Suppressor macrophage treated with lipopolysaccharide for 1 hour (primary cell): ENCODE measurements at regions not wholly inside any gene's neighbourhood (a gene's known extent, or its start where the extent isn't known, plus 50 kb on each side); places are given as distances from the start of the nearest gene placed in this dataset.

Experiments used
- DNase-seq, 3 donors: peaks; one replicate each; pipeline ENCODE4 v3.0.0-alpha.2; 2020 to 2022

- DNase-seq = no peak
These were observed 609.1 kb upstream of the IGFBP3 start for GRCh38 chr7:46530081-46530750.

- DNase-seq = no peak
These were observed 606.3 kb upstream of the IGFBP3 start for GRCh38 chr7:46527360-46527759.

- no peak for DNase-seq
These were observed 604.8 kb upstream of the IGFBP3 start for GRCh38 chr7:46525876-46526275.

GRCh38 chr7:46524350-46524749, 603.3 kb upstream of the IGFBP3 start:
- no peak for DNase-seq

- no peak for DNase-seq
These were observed 601.4 kb upstream of the IGFBP3 start for GRCh38 chr7:46522354-46522906.

- DNase-seq = no peak
These were observed 597.6 kb upstream of the IGFBP3 start for GRCh38 chr7:46518713-46519112.

- no peak for DNase-seq
These were observed 594.9 kb upstream of the IGFBP3 start for GRCh38 chr7:46515844-46516590.

- no peak for DNase-seq
These were observed 592.4 kb upstream of the IGFBP3 start for GRCh38 chr7:46513447-46513848.

- no peak for DNase-seq
These were observed 591.9 kb upstream of the IGFBP3 start for GRCh38 chr7:46512891-46513413.

- DNase-seq = no peak
These were observed 590.6 kb upstream of the IGFBP3 start for GRCh38 chr7:46511442-46512215.

- DNase-seq = no peak
These were observed 587.5 kb upstream of the IGFBP3 start for GRCh38 chr7:46508583-46508982.

GRCh38 chr7:46507560-46507959, 586.5 kb upstream of the IGFBP3 start:
- no peak for DNase-seq

- no peak for DNase-seq
These were observed 573.4 kb upstream of the IGFBP3 start for GRCh38 chr7:46494441-46494840.

GRCh38 chr7:46494028-46494427, 573.0 kb upstream of the IGFBP3 start:
- DNase-seq = no peak

- no peak for DNase-seq
These were observed 572.1 kb upstream of the IGFBP3 start for GRCh38 chr7:46493196-46493595.

GRCh38 chr7:46492466-46492865, 571.4 kb upstream of the IGFBP3 start:
- no peak for DNase-seq

- DNase-seq = no peak
These were observed 569.3 kb upstream of the IGFBP3 start for GRCh38 chr7:46490406-46490805.

GRCh38 chr7:46489106-46489505, 568.0 kb upstream of the IGFBP3 start:
- DNase-seq = no peak

- no peak for DNase-seq
These were observed 567.5 kb upstream of the IGFBP3 start for GRCh38 chr7:46488607-46489006.

- no peak for DNase-seq
These were observed 565.5 kb upstream of the IGFBP3 start for GRCh38 chr7:46486256-46487206.

- no peak for DNase-seq
These were observed 564.5 kb upstream of the IGFBP3 start for GRCh38 chr7:46485481-46486065.

- DNase-seq = no peak
These were observed 563.8 kb upstream of the IGFBP3 start for GRCh38 chr7:46484906-46485305.
